Activated naive CD8-positive, alpha-beta T cell treated with anti-CD3 and anti-CD28 coated beads, Interleukin-2, amount 50 U/mL, for 24 hours (primary cell): ENCODE measurements at regions not wholly inside any gene's neighbourhood (a gene's known extent, or its start where the extent isn't known, plus 50 kb on each side); places are given as distances from the start of the nearest gene placed in this dataset.

Experiments
- ATAC-seq: fragments of 150-1000 bp; cut with Tn5 transposase; one replicate; pipeline ENCODE4 v1.10.0; 2021
- DNase-seq: peaks from one replicate; pipeline ENCODE4 v3.0.0; 2021
- H3K27ac Mint-ChIP-seq: one replicate; pipeline ENCODE4 v1.8.0; 2021; ENCODE audit warnings: mild to moderate bottlenecking, mixed read lengths
- H3K27me3 Mint-ChIP-seq: one replicate; pipeline ENCODE4 v1.8.0; 2021; ENCODE audit warnings: mixed read lengths
- H3K36me3 Mint-ChIP-seq: one replicate; pipeline ENCODE4 v1.8.0; 2021; ENCODE audit warnings: low read depth, mixed read lengths
- H3K4me1 Mint-ChIP-seq: one replicate; pipeline ENCODE4 v1.8.0; 2021; ENCODE audit warnings: mixed read lengths
- H3K4me3 Mint-ChIP-seq: one replicate; pipeline ENCODE4 v1.8.0; 2021; ENCODE audit warnings: mild to moderate bottlenecking, moderate library complexity, mixed read lengths
- H3K9me3 Mint-ChIP-seq: one replicate; pipeline ENCODE4 v1.8.0; 2021; ENCODE audit warnings: mixed read lengths

DNA sequence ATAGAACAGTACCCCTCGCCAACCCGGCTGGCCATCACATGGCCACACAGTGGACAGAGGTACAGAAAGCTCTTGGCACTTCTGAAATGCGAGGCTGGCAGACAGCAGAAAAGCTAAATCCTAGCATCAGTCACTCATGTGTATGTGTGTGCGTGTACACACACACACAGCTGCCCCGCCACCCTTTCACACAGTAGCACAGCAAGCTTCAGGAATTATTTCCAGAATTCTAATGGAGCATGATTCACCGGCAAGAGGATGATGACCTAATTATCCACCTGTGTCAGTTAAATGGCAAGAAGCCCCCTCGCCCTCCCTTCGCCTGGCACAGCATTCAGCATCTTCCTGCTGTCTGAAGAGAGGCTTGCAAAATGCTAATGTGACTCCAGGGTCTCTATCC is 336.0 kb downstream of the SHANK2 start:
- H3K27me3 Mint-ChIP-seq = peaks cover 2% of the 10 kb centered on the region

GRCh38 chr11:70918242-70918641 is 334.1 kb downstream of the SHANK2 start:
- DNase-seq = no peak
- Mint-ChIP-seq H3K36me3 (no peaks in the 10 kb centered on the region), H3K4me1 (no peaks in the 10 kb centered on the region), H3K27me3 (peaks cover 2% of the 10 kb centered on the region), H3K4me3 (no peak overlapping the region), H3K27ac (no peak overlapping the region), H3K9me3 (peaks cover 33% of the 10 kb centered on the region)
- ATAC-seq = no peak

More for the DNA sequence above, 336.0 kb downstream of the SHANK2 start:
- Mint-ChIP-seq H3K4me3 (no peak overlapping the region), H3K27ac (no peak overlapping the region), H3K4me1 (peaks cover 7% of the 10 kb centered on the region), H3K36me3 (no peaks in the 10 kb centered on the region), H3K9me3 (peaks cover 16% of the 10 kb centered on the region)
- DNase-seq (no peak), ATAC-seq (no peak)

DNA sequence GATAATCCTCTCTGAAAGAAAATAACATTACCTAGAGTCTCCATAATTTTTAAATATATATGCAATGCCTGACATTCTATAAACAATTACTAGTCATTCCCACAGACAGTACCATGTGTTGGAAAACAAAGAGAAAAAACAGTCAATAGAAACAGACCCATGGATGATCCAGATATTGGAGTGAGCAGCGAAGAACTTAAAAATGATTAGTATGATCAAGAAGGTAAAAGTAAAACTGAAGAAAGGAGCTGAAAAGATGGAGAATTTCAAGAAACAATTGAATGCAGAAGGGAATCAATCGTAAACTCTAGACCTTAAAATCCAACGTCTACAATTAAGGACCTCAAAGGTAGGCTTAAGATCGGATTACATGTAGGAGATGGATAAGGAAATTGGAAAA is 330.6 kb downstream of the SHANK2 start:
- no peaks in the 10 kb centered on the region for H3K4me1 Mint-ChIP-seq
- DNase-seq (no peak), ATAC-seq (no peak)
- H3K27me3 Mint-ChIP-seq = no peaks in the 10 kb centered on the region
- peaks cover 33% of the 10 kb centered on the region for H3K9me3 Mint-ChIP-seq
- peaks cover 1% of the 10 kb centered on the region for H3K36me3 Mint-ChIP-seq
- H3K4me3 Mint-ChIP-seq = no peak overlapping the region
- H3K27ac Mint-ChIP-seq = no peak overlapping the region

DNA sequence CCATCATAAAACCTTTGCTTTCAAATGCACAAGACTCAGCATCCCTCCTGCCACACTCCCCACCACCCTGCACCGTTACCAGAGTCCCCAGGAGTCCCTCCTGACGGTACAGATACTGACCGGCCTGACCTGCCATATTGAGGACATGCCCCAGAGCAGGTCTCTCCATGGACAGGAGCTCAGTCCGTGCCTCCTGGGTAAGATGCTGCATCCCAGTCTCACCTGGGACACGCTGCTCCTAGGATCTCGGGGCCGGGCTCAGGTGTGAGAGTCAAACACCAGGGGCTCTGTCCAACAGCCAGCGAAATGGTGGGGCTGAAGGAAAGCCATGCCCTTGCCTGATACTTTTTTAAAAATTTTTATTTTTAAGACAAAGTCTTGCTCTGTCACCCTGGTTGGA is 328.3 kb downstream of the SHANK2 start:
- Mint-ChIP-seq H3K36me3 (peaks cover 1% of the 10 kb centered on the region), H3K27ac (no peak overlapping the region), H3K4me1 (no peaks in the 10 kb centered on the region), H3K4me3 (no peak overlapping the region), H3K9me3 (peaks cover 29% of the 10 kb centered on the region), H3K27me3 (peaks cover 2% of the 10 kb centered on the region)
- ATAC-seq (no peak), DNase-seq (no peak)

- peaks cover 1% of the 10 kb centered on the region for H3K36me3 Mint-ChIP-seq
- ATAC-seq = no peak
- H3K4me3 Mint-ChIP-seq = no peak overlapping the region
- no peak overlapping the region for H3K27ac Mint-ChIP-seq
- peaks cover 27% of the 10 kb centered on the region for H3K9me3 Mint-ChIP-seq
- no peaks in the 10 kb centered on the region for H3K4me1 Mint-ChIP-seq
- DNase-seq = no peak
- peaks cover 2% of the 10 kb centered on the region for H3K27me3 Mint-ChIP-seq
Measured at GRCh38 chr11:70925238-70925637, 327.1 kb downstream of the SHANK2 start.

DNA sequence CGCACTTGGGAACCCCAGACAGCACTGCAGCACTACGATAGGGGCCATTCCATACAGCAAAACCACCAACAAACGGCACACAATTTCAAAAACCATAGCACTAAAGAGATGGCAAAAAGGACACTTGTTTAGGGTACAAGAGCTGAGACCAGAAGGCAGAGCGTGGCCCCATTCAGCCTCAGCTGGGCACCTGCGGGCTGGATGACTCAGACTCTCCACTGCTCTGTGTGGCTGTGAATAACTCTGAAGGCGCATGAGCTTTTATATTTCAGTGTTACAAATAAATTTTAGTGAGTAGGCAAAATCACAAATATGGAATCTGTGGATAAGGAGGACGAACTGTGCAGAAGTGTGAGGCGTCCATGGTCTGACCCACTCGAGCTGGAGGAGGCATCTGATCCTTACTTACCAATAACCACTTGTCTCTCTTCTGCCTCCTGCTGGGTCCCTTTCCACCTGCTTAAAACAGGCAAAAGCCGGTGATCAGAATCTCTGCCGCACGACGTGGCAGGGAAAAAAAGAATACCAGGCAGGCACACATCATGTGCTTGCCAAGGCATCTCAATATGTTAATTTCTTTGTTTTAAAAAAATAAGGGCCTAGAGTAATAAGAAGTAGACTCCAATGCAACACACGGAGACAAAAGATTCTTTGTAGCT is 325.7 kb downstream of the SHANK2 start:
- no peak for DNase-seq
- H3K36me3 Mint-ChIP-seq = peaks cover 1% of the 10 kb centered on the region
- H3K4me1 Mint-ChIP-seq = no peaks in the 10 kb centered on the region

DNA sequence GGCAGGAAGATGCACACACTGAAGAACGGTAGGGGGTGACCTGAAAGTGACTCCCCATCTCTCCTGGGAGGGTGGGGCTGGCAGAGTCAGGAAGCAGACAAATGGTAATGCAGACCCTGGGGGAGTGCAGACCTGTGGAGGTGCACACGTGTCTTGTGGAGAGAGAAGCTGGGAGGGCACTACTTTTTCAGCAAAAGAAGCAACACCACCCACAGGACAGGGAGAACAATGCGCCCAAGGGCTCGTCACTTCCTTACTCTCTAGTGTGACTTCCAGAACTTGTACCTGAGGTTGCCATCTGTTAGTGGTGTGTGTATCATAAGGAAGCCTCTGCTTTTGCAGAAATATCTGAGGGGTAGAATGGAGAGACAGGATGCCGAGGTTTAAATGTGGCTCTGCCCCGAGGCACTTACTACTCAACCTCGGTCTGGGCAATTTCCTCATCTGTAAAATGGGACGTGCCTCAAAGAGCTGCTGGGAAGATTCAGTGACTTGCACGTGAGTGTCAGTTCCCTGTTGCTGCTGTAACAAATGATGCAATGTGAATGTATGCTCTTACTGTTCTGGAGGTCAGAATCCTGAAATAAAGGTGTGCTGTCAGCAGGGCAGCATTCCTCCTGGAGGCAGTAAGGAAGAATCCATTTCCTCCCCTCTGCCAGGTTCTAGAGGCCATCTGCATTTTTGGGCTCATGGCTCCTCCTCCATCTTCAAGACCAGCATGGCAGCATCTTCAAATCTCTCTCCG is 323.4 kb downstream of the SHANK2 start:
- Mint-ChIP-seq H3K27ac (no peak overlapping the region), H3K4me3 (no peak overlapping the region), H3K36me3 (peaks cover 1% of the 10 kb centered on the region), H3K4me1 (no peaks in the 10 kb centered on the region), H3K9me3 (peaks cover 14% of the 10 kb centered on the region), H3K27me3 (peaks cover 2% of the 10 kb centered on the region)
- DNase-seq = no peak
- ATAC-seq = no peak

More for the DNA sequence above, 325.7 kb downstream of the SHANK2 start:
- no peak overlapping the region for H3K4me3 Mint-ChIP-seq
- ATAC-seq = no peak
- peaks cover 20% of the 10 kb centered on the region for H3K9me3 Mint-ChIP-seq
- H3K27ac Mint-ChIP-seq = no peak overlapping the region
- peaks cover 2% of the 10 kb centered on the region for H3K27me3 Mint-ChIP-seq

DNA sequence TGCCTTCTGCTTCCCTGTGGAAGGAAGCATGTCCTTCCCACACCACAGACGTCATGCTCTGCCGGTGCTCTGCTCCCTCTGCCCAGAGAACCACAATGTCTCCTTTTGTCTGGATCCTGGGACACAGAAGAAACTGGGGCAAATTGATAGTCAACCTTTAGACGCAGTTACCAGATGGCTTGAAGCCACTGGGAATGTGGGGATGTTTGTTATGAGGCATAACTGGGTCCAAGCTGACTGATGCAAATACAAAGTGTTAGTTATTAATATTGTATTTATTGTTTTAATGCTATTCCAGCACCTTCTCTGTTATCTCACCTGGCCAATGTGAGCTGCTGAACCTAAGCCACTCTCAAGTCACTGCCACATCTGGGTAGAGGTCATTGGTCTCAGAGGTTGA is 322.2 kb downstream of the SHANK2 start:
- no peak overlapping the region for H3K4me3 Mint-ChIP-seq
- DNase-seq = no peak
- no peaks in the 10 kb centered on the region for H3K4me1 Mint-ChIP-seq
- H3K27me3 Mint-ChIP-seq = peaks cover 2% of the 10 kb centered on the region
- ATAC-seq = no peak
- H3K9me3 Mint-ChIP-seq = peaks cover 14% of the 10 kb centered on the region
- no peak overlapping the region for H3K27ac Mint-ChIP-seq
- peaks cover 1% of the 10 kb centered on the region for H3K36me3 Mint-ChIP-seq

- ATAC-seq = no peak
- Mint-ChIP-seq H3K27ac (no peak overlapping the region), H3K27me3 (peaks cover 2% of the 10 kb centered on the region), H3K4me3 (no peak overlapping the region), H3K4me1 (no peaks in the 10 kb centered on the region), H3K9me3 (peaks cover 14% of the 10 kb centered on the region), H3K36me3 (peaks cover under 1% of the 10 kb centered on the region)
- no peak for DNase-seq
Measured at GRCh38 chr11:70931430-70931829, 320.9 kb downstream of the SHANK2 start.

DNA sequence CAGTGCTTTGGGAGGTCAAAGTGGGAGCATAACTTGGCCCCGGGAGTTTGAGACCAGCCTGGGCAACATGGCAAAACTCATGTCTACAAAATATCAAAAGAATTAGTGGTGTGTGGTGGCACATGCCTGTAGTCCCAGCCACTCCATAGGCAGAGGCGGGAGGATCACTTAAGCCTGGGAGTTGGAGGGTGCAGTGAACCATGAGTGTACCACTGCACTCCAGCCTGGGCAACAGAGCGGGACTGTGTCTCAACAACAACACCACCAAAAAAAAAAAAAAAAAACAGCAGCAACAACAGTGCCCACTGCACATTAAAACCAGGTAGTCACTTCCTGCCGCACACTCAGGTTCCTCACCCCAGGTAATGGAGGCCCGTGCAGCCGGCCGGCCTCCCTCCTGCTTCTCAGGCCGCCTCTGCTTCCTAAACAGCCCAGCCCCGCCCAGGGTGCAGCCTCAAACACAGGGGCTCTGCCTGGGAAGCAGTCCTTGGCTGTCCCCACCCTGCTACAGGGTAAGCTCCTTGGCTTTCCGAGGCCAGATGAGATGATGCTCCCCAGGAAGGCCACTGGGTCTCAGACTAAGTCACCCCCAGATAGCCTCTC is 318.3 kb downstream of the SHANK2 start:
- Mint-ChIP-seq H3K4me1 (no peaks in the 10 kb centered on the region), H3K36me3 (no peaks in the 10 kb centered on the region), H3K4me3 (no peak overlapping the region), H3K9me3 (peaks cover 14% of the 10 kb centered on the region), H3K27me3 (no peaks in the 10 kb centered on the region), H3K27ac (no peak overlapping the region)
- DNase-seq = no peak
- no peak for ATAC-seq

DNA sequence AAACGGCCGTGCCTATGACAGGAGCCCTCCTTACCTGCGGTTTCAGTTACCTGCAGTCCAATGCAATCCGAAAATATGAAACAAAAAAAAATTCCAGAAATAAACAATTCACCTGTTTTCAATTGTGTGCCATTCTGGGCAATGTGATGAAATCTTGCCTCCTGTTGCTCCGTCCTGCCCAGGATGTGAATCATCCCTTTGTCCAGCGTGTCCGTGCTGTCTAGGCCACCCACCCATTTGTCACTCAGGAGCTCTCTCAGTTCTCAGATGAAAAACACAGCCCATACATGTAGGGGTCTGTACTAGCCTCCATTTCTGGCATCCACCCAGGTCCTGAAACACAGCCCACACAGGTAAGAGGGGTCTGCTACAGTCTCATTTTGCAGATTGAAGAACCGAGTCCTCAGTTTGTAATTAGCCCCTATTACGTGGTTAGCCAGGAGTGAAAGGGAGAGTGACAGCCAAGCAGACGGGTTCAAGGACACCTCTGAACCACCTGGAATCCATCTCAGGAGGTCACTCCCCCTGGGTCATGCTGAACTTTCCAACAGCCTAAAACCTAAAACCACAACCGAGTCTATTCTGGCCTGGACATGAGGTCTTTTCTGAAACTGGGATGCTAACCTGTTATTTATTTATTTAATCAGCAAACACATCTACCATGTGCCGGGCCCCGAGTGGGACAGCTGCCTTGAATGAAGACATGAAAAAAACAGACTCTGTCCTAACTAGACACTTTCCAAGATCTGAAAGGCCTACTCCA is 317.2 kb downstream of the SHANK2 start:
- peaks cover 12% of the 10 kb centered on the region for H3K9me3 Mint-ChIP-seq
- H3K27ac Mint-ChIP-seq = no peak overlapping the region
- no peak overlapping the region for H3K4me3 Mint-ChIP-seq
- H3K27me3 Mint-ChIP-seq = no peaks in the 10 kb centered on the region
- ATAC-seq (no peak), DNase-seq (no peak)
- no peaks in the 10 kb centered on the region for H3K36me3 Mint-ChIP-seq
- no peaks in the 10 kb centered on the region for H3K4me1 Mint-ChIP-seq

DNA sequence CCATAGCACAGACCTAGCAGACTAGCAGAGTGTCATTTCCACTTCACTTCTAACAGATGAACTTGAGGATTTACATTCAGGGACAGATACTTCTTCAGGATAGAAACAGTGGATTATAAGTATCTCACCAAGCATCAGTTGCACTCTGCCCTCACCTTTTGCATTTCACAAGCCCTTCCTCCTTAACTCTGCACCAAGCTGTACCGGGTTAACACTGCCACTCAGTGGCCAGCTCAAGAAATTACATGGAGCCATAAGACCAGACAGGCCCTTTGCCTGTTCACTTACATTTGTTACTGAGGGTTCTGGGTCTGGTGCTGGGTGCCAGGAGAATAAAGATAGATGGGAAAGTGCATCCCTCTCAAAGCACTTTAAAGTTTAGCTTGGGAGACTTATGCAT is 309.8 kb downstream of the SHANK2 start:
- peaks cover 5% of the 10 kb centered on the region for H3K36me3 Mint-ChIP-seq
- H3K27ac Mint-ChIP-seq = no peak overlapping the region
- H3K27me3 Mint-ChIP-seq = no peaks in the 10 kb centered on the region
- no peak for ATAC-seq
- peaks cover 39% of the 10 kb centered on the region for H3K9me3 Mint-ChIP-seq
- H3K4me3 Mint-ChIP-seq = no peak overlapping the region
- H3K4me1 Mint-ChIP-seq = no peaks in the 10 kb centered on the region
- peak; percentile 14 for DNase-seq

- H3K4me3 Mint-ChIP-seq = no peak overlapping the region
- H3K9me3 Mint-ChIP-seq = peaks cover 43% of the 10 kb centered on the region
- no peaks in the 10 kb centered on the region for H3K27me3 Mint-ChIP-seq
- H3K27ac Mint-ChIP-seq = no peak overlapping the region
- H3K36me3 Mint-ChIP-seq = peaks cover 5% of the 10 kb centered on the region
- ATAC-seq = no peak
- H3K4me1 Mint-ChIP-seq = no peaks in the 10 kb centered on the region
- DNase-seq = no peak
Measured at GRCh38 chr11:70944141-70944540, 308.2 kb downstream of the SHANK2 start.

GRCh38 chr11:70944636-70945035 is 307.7 kb downstream of the SHANK2 start:
- ATAC-seq (no peak), DNase-seq (no peak)
- Mint-ChIP-seq H3K27ac (no peak overlapping the region), H3K4me3 (no peak overlapping the region), H3K36me3 (peaks cover 5% of the 10 kb centered on the region), H3K27me3 (no peaks in the 10 kb centered on the region), H3K4me1 (no peaks in the 10 kb centered on the region), H3K9me3 (peaks cover 43% of the 10 kb centered on the region)
